Keratinocyte (primary cell): ENCODE measurements at regions not wholly inside any gene's neighbourhood (a gene's known extent, or its start where the extent isn't known, plus 50 kb on each side); places are given as distances from the start of the nearest gene placed in this dataset.

Experiments
- DNase-seq: peaks from one replicate; pipeline ENCODE4 v3.0.0-alpha.2; 2011; ENCODE audit warnings: low read depth, missing footprints, low spot score
- FAIRE-seq: peaks from 2 replicates; lab custom pipeline; 2011; peaks lifted over from hg19 to GRCh38; lab: Jason Lieb, UNC
- H2AFZ ChIP-seq: 2 replicates; pipeline ENCODE4 v1.6.0; 2012; ENCODE audit warnings: low read length, control low read depth, inconsistent platforms; ENCODE audit not compliant: control insufficient read depth
- H3K27ac ChIP-seq: 2 replicates; pipeline ENCODE4 v1.5.1; 2011; ENCODE audit warnings: low read length; ENCODE audit not compliant: control insufficient read depth, insufficient read depth
- H3K27me3 ChIP-seq: 3 replicates; pipeline ENCODE4 v1.6.0; 2011; ENCODE audit warnings: low read length; ENCODE audit not compliant: control insufficient read depth, insufficient read depth; ENCODE audit errors: extremely low read depth
- H3K36me3 ChIP-seq, 2 experiments: 2 replicates in 1 of 2; 3 replicates in 1 of 2; pipeline ENCODE4 v1.5.1; 2011; ENCODE audit warnings: low read length in 2 of 2, mild to moderate bottlenecking in 1 of 2; ENCODE audit not compliant: control insufficient read depth in 2 of 2, insufficient read depth in 2 of 2; ENCODE audit errors: extremely low read depth in 1 of 2
- H3K4me1 ChIP-seq: 3 replicates; pipeline ENCODE4 v1.5.1; 2011; ENCODE audit warnings: low read length; ENCODE audit not compliant: control insufficient read depth, insufficient read depth; ENCODE audit errors: extremely low read depth
- H3K4me2 ChIP-seq: 3 replicates; pipeline ENCODE4 v1.6.0; 2011; ENCODE audit warnings: low read depth, low read length; ENCODE audit not compliant: control insufficient read depth, insufficient read depth; ENCODE audit errors: extremely low read depth
- H3K4me3 ChIP-seq, 3 experiments: fragments of 200-600 bp in 1 of 3; sonication (generic) in 1 of 3; 2 replicates in 2 of 3; 3 replicates in 1 of 3; pipeline ENCODE4 v1.5.1; 2011 to 2016; ENCODE audit warnings: low read length in 3 of 3, mild to moderate bottlenecking in 3 of 3, control low read depth in 2 of 3, inconsistent platforms in 1 of 3, low read depth in 1 of 3, mixed read lengths in 1 of 3, mixed run types in 1 of 3, moderate library complexity in 1 of 3; ENCODE audit not compliant: control insufficient read depth in 2 of 3, insufficient read depth in 2 of 3; ENCODE audit errors: extremely low read depth in 1 of 3
- H3K79me2 ChIP-seq: 2 replicates; pipeline ENCODE4 v1.6.0; 2012; ENCODE audit warnings: low read length; ENCODE audit not compliant: control insufficient read depth, insufficient read depth
- H3K9ac ChIP-seq: 3 replicates; pipeline ENCODE4 v1.6.0; 2011; ENCODE audit warnings: low read length; ENCODE audit not compliant: control insufficient read depth, insufficient read depth; ENCODE audit errors: extremely low read depth
- H3K9me1 ChIP-seq: 3 replicates; pipeline ENCODE4 v1.6.0; 2011; ENCODE audit warnings: low read length; ENCODE audit not compliant: control insufficient read depth, insufficient read depth; ENCODE audit errors: extremely low read depth
- H3K9me3 ChIP-seq: 2 replicates; pipeline ENCODE4 v1.5.1; 2012; ENCODE audit warnings: low read depth, low read length; ENCODE audit not compliant: control insufficient read depth
- H4K20me1 ChIP-seq: 3 replicates; pipeline ENCODE4 v1.6.0; 2011; ENCODE audit warnings: low read length; ENCODE audit not compliant: control insufficient read depth, insufficient read depth; ENCODE audit errors: extremely low read depth
- EZH2 ChIP-seq: IDR thresholded peaks from one replicate; pipeline ENCODE4 v1.6.1; 2012; ENCODE audit warnings: inconsistent platforms, mild to moderate bottlenecking, low read length, moderate library complexity
- dilution Hi-C: fragments of 300-500 bp; cut with MboI; formaldehyde crosslinking; loops from one replicate; pipeline ENCODE4 v1.7.0; 2020; ENCODE audit warnings: low sequenced_read_pairs; ENCODE audit not compliant: extremely low pct_ligation_motif_present
- TF ChIP-seq, protein P1 (sequence below), 3 experiments: IDR thresholded peaks in 1 of 3; conservative IDR thresholded peaks in 1 of 3; optimal IDR thresholded peaks in 1 of 3; 2 replicates in 2 of 3; 3 replicates in 1 of 3; pipeline versions ENCODE3 to v1.5.1; 2011; ENCODE audit warnings: low read length in 3 of 3, mild to moderate bottlenecking in 3 of 3, moderate library complexity in 2 of 3, control low read depth in 1 of 3, inconsistent platforms in 1 of 3; ENCODE audit not compliant: insufficient read depth in 2 of 3; ENCODE audit errors: extremely low read depth in 1 of 3

DNA sequence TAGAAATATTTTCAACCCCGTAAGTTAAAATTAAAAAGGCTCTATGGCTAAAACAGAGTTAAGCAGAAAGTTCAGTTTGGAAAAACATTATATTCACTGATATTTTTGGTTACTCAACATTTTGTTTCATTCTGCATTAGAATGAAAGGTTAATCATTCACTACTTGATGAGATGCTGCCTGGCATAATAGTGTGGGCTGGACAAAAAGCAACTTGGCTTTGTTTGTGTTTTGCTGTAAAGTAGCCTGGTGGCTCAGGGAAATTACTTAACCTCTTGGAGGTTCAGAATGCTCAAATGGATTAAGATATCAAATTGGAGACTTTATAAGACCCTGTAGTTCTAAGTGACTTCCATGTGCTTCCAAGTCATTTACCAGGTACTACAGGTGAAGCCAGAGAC lies 367.4 kb upstream of the TRPC7 start:
- Histone ChIP-seq H3K9me1 (no peaks in the 10 kb centered on the region), H3K27ac (no peak overlapping the region), H3K4me2 (no peak overlapping the region), H3K79me2 (no peaks in the 10 kb centered on the region), H3K36me3 (no peaks in the 10 kb centered on the region), H3K4me3 (no peak overlapping the region), H2AFZ (no peak overlapping the region), H3K9me3 (no peaks in the 10 kb centered on the region), H3K9ac (no peak overlapping the region), H3K4me1 (no peaks in the 10 kb centered on the region), H4K20me1 (no peaks in the 10 kb centered on the region), H3K27me3 (no peaks in the 10 kb centered on the region)
- FAIRE-seq (no peak), DNase-seq (no peak)
- TF ChIP-seq EZH2, result no peak
- TF ChIP-seq, protein P1, sequence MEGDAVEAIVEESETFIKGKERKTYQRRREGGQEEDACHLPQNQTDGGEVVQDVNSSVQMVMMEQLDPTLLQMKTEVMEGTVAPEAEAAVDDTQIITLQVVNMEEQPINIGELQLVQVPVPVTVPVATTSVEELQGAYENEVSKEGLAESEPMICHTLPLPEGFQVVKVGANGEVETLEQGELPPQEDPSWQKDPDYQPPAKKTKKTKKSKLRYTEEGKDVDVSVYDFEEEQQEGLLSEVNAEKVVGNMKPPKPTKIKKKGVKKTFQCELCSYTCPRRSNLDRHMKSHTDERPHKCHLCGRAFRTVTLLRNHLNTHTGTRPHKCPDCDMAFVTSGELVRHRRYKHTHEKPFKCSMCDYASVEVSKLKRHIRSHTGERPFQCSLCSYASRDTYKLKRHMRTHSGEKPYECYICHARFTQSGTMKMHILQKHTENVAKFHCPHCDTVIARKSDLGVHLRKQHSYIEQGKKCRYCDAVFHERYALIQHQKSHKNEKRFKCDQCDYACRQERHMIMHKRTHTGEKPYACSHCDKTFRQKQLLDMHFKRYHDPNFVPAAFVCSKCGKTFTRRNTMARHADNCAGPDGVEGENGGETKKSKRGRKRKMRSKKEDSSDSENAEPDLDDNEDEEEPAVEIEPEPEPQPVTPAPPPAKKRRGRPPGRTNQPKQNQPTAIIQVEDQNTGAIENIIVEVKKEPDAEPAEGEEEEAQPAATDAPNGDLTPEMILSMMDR (optimal IDR thresholded peaks at IDR 0.05 in 1 of 3, IDR thresholded peaks at IDR 0.05 in 1 of 3, conservative IDR thresholded peaks at IDR 0.05 in 1 of 3; ENCODE audit: extremely low read depth in 1 of 3, insufficient read depth in 2 of 3, low read length in 3 of 3), result no peak
- dilution Hi-C loops, result no loop called here

- H3K9ac ChIP-seq, result no peak overlapping the region
- no peak overlapping the region for H3K27ac ChIP-seq
- H3K36me3 ChIP-seq, result no peaks in the 10 kb centered on the region
- no peaks in the 10 kb centered on the region for H3K9me1 ChIP-seq
- no peaks in the 10 kb centered on the region for H3K79me2 ChIP-seq
- TF ChIP-seq EZH2, result no peak
- TF ChIP-seq, protein P1 (optimal IDR thresholded peaks at IDR 0.05 in 1 of 3, IDR thresholded peaks at IDR 0.05 in 1 of 3, conservative IDR thresholded peaks at IDR 0.05 in 1 of 3; ENCODE audit: extremely low read depth in 1 of 3, insufficient read depth in 2 of 3, low read length in 3 of 3), result no peak
- H3K9me3 ChIP-seq, result no peaks in the 10 kb centered on the region
- H3K4me2 ChIP-seq, result no peak overlapping the region
- no peak overlapping the region for H2AFZ ChIP-seq
- no peaks in the 10 kb centered on the region for H3K4me1 ChIP-seq
- FAIRE-seq (no peak), DNase-seq (no peak)
- no peak overlapping the region for H3K4me3 ChIP-seq
- no peaks in the 10 kb centered on the region for H4K20me1 ChIP-seq
- dilution Hi-C loops, result no loop called here
- no peaks in the 10 kb centered on the region for H3K27me3 ChIP-seq
Measured at GRCh38 chr5:136731241-136731900, 366.0 kb upstream of the TRPC7 start.
